DOHH2 (cell line): ENCODE measurements at regions not wholly inside any gene's neighbourhood (a gene's known extent, or its start where the extent isn't known, plus 50 kb on each side); places are given as distances from the start of the nearest gene placed in this dataset.

Experiments used
- H3F3A ChIP-seq: fragments of 200-600 bp; sonication (generic), shearing (Covaris generic); 2 replicates; pipeline ENCODE4 v1.6.0; 2016; ENCODE audit warnings: antibody characterized with exemption, mild to moderate bottlenecking; ENCODE audit not compliant: control insufficient read depth, insufficient read depth
- H3K27ac ChIP-seq: fragments of 200-600 bp; sonication (generic); 2 replicates; pipeline ENCODE4 v1.5.1; 2014; ENCODE audit warnings: low read depth, mild to moderate bottlenecking, low read length, moderate library complexity
- H3K27me3 ChIP-seq: fragments of 200-600 bp; sonication (generic); 2 replicates; pipeline ENCODE4 v1.6.1; 2014; ENCODE audit warnings: mild to moderate bottlenecking, low read length, mixed read lengths; ENCODE audit not compliant: control insufficient read depth
- H3K36me3 ChIP-seq: fragments of 200-600 bp; sonication (generic); 2 replicates; pipeline ENCODE4 v1.6.1; 2014; ENCODE audit warnings: mild to moderate bottlenecking, low read length, moderate library complexity, mixed read lengths; ENCODE audit not compliant: control insufficient read depth
- H3K4me1 ChIP-seq: fragments of 200-600 bp; sonication (generic); 2 replicates; pipeline ENCODE4 v1.6.1; 2014; ENCODE audit warnings: mild to moderate bottlenecking, low read length, mixed read lengths; ENCODE audit not compliant: control insufficient read depth
- H3K4me2 ChIP-seq: fragments of 200-600 bp; sonication (generic); 2 replicates; pipeline ENCODE4 v1.6.0; 2014; ENCODE audit warnings: mild to moderate bottlenecking, low read length, moderate library complexity
- H3K4me3 ChIP-seq: fragments of 200-600 bp; sonication (generic); 2 replicates; pipeline ENCODE4 v1.5.1; 2014; ENCODE audit warnings: mild to moderate bottlenecking, low read length, mixed read lengths
- H3K79me2 ChIP-seq: fragments of 200-600 bp; sonication (generic); 2 replicates; pipeline ENCODE4 v1.6.1; 2014; ENCODE audit warnings: mild to moderate bottlenecking, low read length, mixed read lengths; ENCODE audit not compliant: control insufficient read depth
- H3K9me2 ChIP-seq: fragments of 200-600 bp; sonication (generic); replicated peaks from 2 replicates; pipeline ENCODE4 v1.6.1; 2014; ENCODE audit warnings: mild to moderate bottlenecking, low read length, mixed read lengths; ENCODE audit not compliant: control insufficient read depth
- H3K9me3 ChIP-seq: fragments of 200-600 bp; sonication (generic); 2 replicates; pipeline ENCODE4 v1.6.1; 2014; ENCODE audit warnings: antibody characterized with exemption, low read length, mixed read lengths; ENCODE audit not compliant: control insufficient read depth, insufficient read depth
- H4K20me1 ChIP-seq: fragments of 200-600 bp; sonication (generic); 2 replicates; pipeline ENCODE4 v1.6.0; 2014; ENCODE audit warnings: low read depth, mild to moderate bottlenecking, antibody characterized with exemption, low read length, moderate library complexity; ENCODE audit not compliant: control insufficient read depth, insufficient read depth
- CTCF ChIP-seq: fragments of 200-600 bp; sonication (generic); IDR thresholded peaks from one replicate; pipeline ENCODE4 v1.5.1; 2014; ENCODE audit warnings: antibody characterized with exemption, mild to moderate bottlenecking, low read depth, low read length; ENCODE audit not compliant: poor library complexity, severe bottlenecking
- EZH2phosphoT487 ChIP-seq: fragments of 200-600 bp; sonication (generic); IDR thresholded peaks from 2 replicates; pipeline ENCODE4 v1.6.1; 2017; ENCODE audit warnings: borderline replicate concordance, mild to moderate bottlenecking, antibody characterized with exemption, low read length, moderate library complexity, mixed read lengths

- Histone ChIP-seq H4K20me1 (0 out of 2 replicates have a peak, but pooled peaks cover 3% of the 10 kb centered on the region), H3K9me2 (no peaks in the 10 kb centered on the region), H3K27ac (no peak overlapping the region), H3F3A (no peaks in the 10 kb centered on the region), H3K4me1 (no peaks in the 10 kb centered on the region; the same call in 1 of the 2 replicates), H3K79me2 (no peaks in the 10 kb centered on the region), H3K4me3 (no peak overlapping the region), H3K4me2 (no peak overlapping the region), H3K27me3 (no peaks in the 10 kb centered on the region), H3K36me3 (no peaks in the 10 kb centered on the region), H3K9me3 (no peaks in the 10 kb centered on the region)
- TF ChIP-seq EZH2phosphoT487 (no peak), CTCF (no peak)
These were observed 91.3 kb upstream of the KCTD7 start for GRCh38 chr7:66537380-66537779.

DNA sequence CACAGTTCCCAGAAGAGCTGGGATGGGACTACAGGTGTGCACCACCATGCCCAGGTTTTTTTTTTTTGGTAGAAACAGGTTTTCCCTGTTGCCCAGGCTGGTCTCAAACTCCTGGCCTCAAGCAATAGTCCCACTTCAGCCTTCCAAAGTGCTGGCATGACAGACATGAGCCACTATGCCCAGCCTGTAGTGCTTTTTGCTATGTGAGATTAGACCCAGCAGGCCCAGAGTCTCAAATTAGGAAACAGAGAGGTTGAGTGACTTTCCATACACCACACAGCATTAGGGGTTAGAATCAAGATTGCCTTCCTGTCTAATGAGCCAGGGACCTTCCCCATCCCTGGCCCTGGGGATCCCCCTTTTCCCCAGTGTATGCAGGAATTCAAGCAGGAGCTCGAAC, 90.8 kb upstream of the KCTD7 start:
- Histone ChIP-seq H3K4me1 (peaks cover 4% of the 10 kb centered on the region), H3K9me3 (no peaks in the 10 kb centered on the region), H3K4me3 (no peak overlapping the region), H3K4me2 (no peak overlapping the region), H3K79me2 (no peaks in the 10 kb centered on the region), H3K27me3 (no peaks in the 10 kb centered on the region), H4K20me1 (0 out of 2 replicates have a peak, but pooled peaks cover 3% of the 10 kb centered on the region), H3F3A (no peaks in the 10 kb centered on the region), H3K36me3 (no peaks in the 10 kb centered on the region), H3K27ac (no peak overlapping the region), H3K9me2 (no peaks in the 10 kb centered on the region)
- no peak for TF ChIP-seq CTCF

GRCh38 chr7:66539264-66539623, 89.4 kb upstream of the KCTD7 start:
- Histone ChIP-seq H3K4me1 (peaks cover 9% of the 10 kb centered on the region), H3F3A (no peaks in the 10 kb centered on the region), H4K20me1 (0 out of 2 replicates have a peak, but pooled peaks cover 3% of the 10 kb centered on the region), H3K4me2 (no peak overlapping the region), H3K79me2 (no peaks in the 10 kb centered on the region), H3K27me3 (no peaks in the 10 kb centered on the region), H3K36me3 (peaks cover 2% of the 10 kb centered on the region; the same call in 1 of the 2 replicates), H3K4me3 (no peak overlapping the region), H3K27ac (no peak overlapping the region), H3K9me3 (no peaks in the 10 kb centered on the region), H3K9me2 (no peaks in the 10 kb centered on the region)
- TF ChIP-seq EZH2phosphoT487 = no peak
- TF ChIP-seq CTCF = no peak
